Suprapubic skin (tissue), 3 donors: ENCODE measurements at regions not wholly inside any gene's neighbourhood (a gene's known extent, or its start where the extent isn't known, plus 50 kb on each side); places are given as distances from the start of the nearest gene placed in this dataset.

Experiments
- POLR2A ChIP-seq, 2 donors: fragments of 450-650 bp; IDR thresholded peaks; one replicate each; pipeline ENCODE4 v1.6.1; 2017; ENCODE audit warnings: antibody characterized with exemption in 2 of 2, mild to moderate bottlenecking in 2 of 2, moderate library complexity in 2 of 2
- TF ChIP-seq, protein P1 (sequence below), 2 donors: fragments of 200-600 bp in 1 of 2; fragments of 450-650 bp in 1 of 2; sonication (generic) in 1 of 2; IDR thresholded peaks; one replicate each; pipeline ENCODE4 v1.5.1; 2016 to 2019; ENCODE audit warnings: antibody characterized with exemption in 2 of 2, mild to moderate bottlenecking in 1 of 2, moderate library complexity in 1 of 2

GRCh38 chr18:66813138-66813537 lies 209.2 kb upstream of the CDH19 start:
- TF ChIP-seq POLR2A (IDR thresholded peaks at IDR 0.05): no peak
- TF ChIP-seq, protein P1, sequence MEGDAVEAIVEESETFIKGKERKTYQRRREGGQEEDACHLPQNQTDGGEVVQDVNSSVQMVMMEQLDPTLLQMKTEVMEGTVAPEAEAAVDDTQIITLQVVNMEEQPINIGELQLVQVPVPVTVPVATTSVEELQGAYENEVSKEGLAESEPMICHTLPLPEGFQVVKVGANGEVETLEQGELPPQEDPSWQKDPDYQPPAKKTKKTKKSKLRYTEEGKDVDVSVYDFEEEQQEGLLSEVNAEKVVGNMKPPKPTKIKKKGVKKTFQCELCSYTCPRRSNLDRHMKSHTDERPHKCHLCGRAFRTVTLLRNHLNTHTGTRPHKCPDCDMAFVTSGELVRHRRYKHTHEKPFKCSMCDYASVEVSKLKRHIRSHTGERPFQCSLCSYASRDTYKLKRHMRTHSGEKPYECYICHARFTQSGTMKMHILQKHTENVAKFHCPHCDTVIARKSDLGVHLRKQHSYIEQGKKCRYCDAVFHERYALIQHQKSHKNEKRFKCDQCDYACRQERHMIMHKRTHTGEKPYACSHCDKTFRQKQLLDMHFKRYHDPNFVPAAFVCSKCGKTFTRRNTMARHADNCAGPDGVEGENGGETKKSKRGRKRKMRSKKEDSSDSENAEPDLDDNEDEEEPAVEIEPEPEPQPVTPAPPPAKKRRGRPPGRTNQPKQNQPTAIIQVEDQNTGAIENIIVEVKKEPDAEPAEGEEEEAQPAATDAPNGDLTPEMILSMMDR (IDR thresholded peaks at IDR 0.05): no peak
